Heart right ventricle (tissue), 16 donors: ENCODE measurements at regions not wholly inside any gene's neighbourhood (a gene's known extent, or its start where the extent isn't known, plus 50 kb on each side); places are given as distances from the start of the nearest gene placed in this dataset.

Experiments used
- ATAC-seq, 8 donors: fragments of 200-7000 bp; cut with Tn5 transposase; one replicate each; pipeline ENCODE4 v1.9.1; 2020; ENCODE audit warnings: mild to moderate bottlenecking in 8 of 8, moderate library complexity in 8 of 8, moderate number of reproducible peaks in 1 of 8
- DNase-seq, 2 donors: peaks; one replicate each; pipeline ENCODE4 v3.0.0-alpha.2; 2020
- H3K27ac ChIP-seq, 10 donors: fragments of 200-600 bp; sonication (generic) in 2 of 10; one replicate each; pipeline versions ENCODE4 v1.5.0 to v1.8.0; 2020 to 2022; ENCODE audit warnings: mild to moderate bottlenecking in 3 of 10
- H3K27me3 ChIP-seq, 7 donors: fragments of 200-600 bp; one replicate each; pipeline ENCODE4 v1.8.0; 2021 to 2022; ENCODE audit warnings: mild to moderate bottlenecking in 2 of 7
- H3K36me3 ChIP-seq, 9 donors: fragments of 200-600 bp; sonication (generic) in 1 of 9; one replicate each; pipeline versions ENCODE4 v1.5.0 to v1.8.0; 2020 to 2022; ENCODE audit warnings: mild to moderate bottlenecking in 2 of 9
- H3K4me1 ChIP-seq, 9 donors: fragments of 200-600 bp; sonication (generic) in 1 of 9; one replicate each; pipeline versions ENCODE4 v1.5.0 to v1.8.0; 2020 to 2022; ENCODE audit warnings: mild to moderate bottlenecking in 4 of 9
- H3K4me3 ChIP-seq, 10 donors: fragments of 200-600 bp; sonication (generic) in 2 of 10; one replicate each; pipeline versions ENCODE4 v1.5.0 to v1.8.0; 2020 to 2022; ENCODE audit warnings: mild to moderate bottlenecking in 7 of 10, moderate library complexity in 2 of 10
- H3K9me3 ChIP-seq, 11 donors: fragments of 200-600 bp in 10 of 11; sonication (generic) in 2 of 11; one replicate each; pipeline versions ENCODE4 v1.5.0 to v1.8.0; 2013 to 2022; ENCODE audit warnings: mild to moderate bottlenecking in 2 of 11, control low read depth in 1 of 11, moderate library complexity in 1 of 11
- WGBS, 2 donors: extraction: QIAGEN DNeasy Blood & Tissue Kit; methylation state at CpG; one replicate each; pipeline ENCODE4 v1.1.7; 2013; ENCODE audit warnings: inconsistent platforms in 1 of 2; 5-methylcytosine and 5-hydroxymethylcytosine counted together
- intact Hi-C, 10 donors: fragments of 100-400 bp; cut with DNase I; formaldehyde crosslinking; loops; one replicate each; pipeline versions ENCODE4 v1.11.1 to v1.14.2; 2022
- TF ChIP-seq, protein P1 (sequence below), 9 donors: fragments of 200-600 bp; sonication (generic) in 2 of 9; IDR thresholded peaks; one replicate each; pipeline versions ENCODE4 v1.5.0 to v1.8.0; 2021 to 2022; ENCODE audit warnings: antibody characterized with exemption in 9 of 9, mild to moderate bottlenecking in 5 of 9, moderate library complexity in 1 of 9
- donor health status: Arrhythmogenic right ventricular cardiomyopathy.
- donor health status: ischemic (EF 13 %, LVEDD 7.1; RV severe dilation, severe dysfunction).
- donor health status: healthy with polysubstance abuse.
- donor health status: DM: no; HTN: yes; CAD: no.
- donor health status: DM: no; HTN: no; CAD: no.
- donor health status: ischemic (EF 25% LVEDD 6.9; RV normal size, moderate dysfunction).
- donor health status: ischemic (EF 25% LVEDD 5.7; RV mildly dilated, moderate dysfunction).
- donor health status: healthy.
- donor health status: DM: yes; HTN: yes; CAD: no.
- donor health status: Ischemic cardiomyopathy.
- donor health status: ischemic (EF 35%, LVEDD 5.7; RV mildly dilated, moderate dysfunction).
- donor health status: nonischemic (EF 11% LVEDD 7.7; RV severe dilation, severe dysfunction).
- donor health status: DM: yes; HTN: yes; CAD: no.
- donor health status: PGD.
- donor health status: ischemic (EF 29% LVEDD 5.4; RV normal size, mild dysfunction).
- donor health status: nonischemic (EF 23%, LVEDD 6.1; RV moderate dilation, normal function).

- DNase-seq (no peak), ATAC-seq (no peak)
- Histone ChIP-seq H3K27ac (peak overlapping the region in 5 of 10 donors; percentile 12 to 80 (median 49)), H3K27me3 (peaks cover 0 to 6% (median 0%) of the 10 kb centered on the region in 7 donors), H3K36me3 (no peaks in the 10 kb centered on the region), H3K4me1 (peaks cover 0 to 35% (median 9%) of the 10 kb centered on the region in 9 donors), H3K9me3 (no peaks in the 10 kb centered on the region), H3K4me3 (no peak overlapping the region)
- TF ChIP-seq, protein P1, sequence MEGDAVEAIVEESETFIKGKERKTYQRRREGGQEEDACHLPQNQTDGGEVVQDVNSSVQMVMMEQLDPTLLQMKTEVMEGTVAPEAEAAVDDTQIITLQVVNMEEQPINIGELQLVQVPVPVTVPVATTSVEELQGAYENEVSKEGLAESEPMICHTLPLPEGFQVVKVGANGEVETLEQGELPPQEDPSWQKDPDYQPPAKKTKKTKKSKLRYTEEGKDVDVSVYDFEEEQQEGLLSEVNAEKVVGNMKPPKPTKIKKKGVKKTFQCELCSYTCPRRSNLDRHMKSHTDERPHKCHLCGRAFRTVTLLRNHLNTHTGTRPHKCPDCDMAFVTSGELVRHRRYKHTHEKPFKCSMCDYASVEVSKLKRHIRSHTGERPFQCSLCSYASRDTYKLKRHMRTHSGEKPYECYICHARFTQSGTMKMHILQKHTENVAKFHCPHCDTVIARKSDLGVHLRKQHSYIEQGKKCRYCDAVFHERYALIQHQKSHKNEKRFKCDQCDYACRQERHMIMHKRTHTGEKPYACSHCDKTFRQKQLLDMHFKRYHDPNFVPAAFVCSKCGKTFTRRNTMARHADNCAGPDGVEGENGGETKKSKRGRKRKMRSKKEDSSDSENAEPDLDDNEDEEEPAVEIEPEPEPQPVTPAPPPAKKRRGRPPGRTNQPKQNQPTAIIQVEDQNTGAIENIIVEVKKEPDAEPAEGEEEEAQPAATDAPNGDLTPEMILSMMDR (IDR thresholded peaks at IDR 0.05): no peak
- 92 to 96% methylated on average over 3 of the region's 3 CpGs for WGBS, 2 donors
- intact Hi-C loops: no loop called here
Measured at GRCh38 chr10:8380833-8381496, 326.5 kb downstream of the GATA3 start.

- Histone ChIP-seq H3K9me3 (no peaks in the 10 kb centered on the region), H3K4me1 (no peaks in the 10 kb centered on the region), H3K36me3 (no peaks in the 10 kb centered on the region), H3K4me3 (no peak overlapping the region), H3K27me3 (peaks cover 0 to 6% (median 0%) of the 10 kb centered on the region in 7 donors), H3K27ac (no peak overlapping the region)
- intact Hi-C loops: no loop called here
- DNase-seq: no peak
- 93 to 96% methylated on average over 8 of the region's 8 CpGs for WGBS, 2 donors
- TF ChIP-seq, protein P1 (IDR thresholded peaks at IDR 0.05): no peak
- ATAC-seq: no peak
Measured at GRCh38 chr10:8386781-8387180, 332.3 kb downstream of the GATA3 start.

DNA sequence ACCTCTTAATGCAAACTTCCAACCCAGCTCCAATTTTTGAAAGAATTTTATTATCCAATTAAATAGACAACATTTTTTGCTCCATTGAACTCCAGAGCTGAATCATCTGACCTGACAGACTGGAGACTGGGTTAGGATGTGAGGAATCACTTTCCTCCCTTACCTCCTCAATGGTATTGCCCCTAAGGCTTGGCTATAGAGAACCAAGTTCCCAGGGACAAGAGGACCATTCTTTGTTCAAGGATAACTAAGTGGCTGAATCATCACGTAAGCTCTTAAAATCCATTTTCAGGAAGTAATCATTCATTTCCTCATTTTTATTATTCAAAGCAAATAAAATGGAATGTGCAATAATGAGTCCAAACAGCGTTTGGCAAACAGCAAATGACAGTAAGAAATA, 335.1 kb downstream of the GATA3 start:
- Histone ChIP-seq H3K27ac (no peak overlapping the region), H3K9me3 (no peaks in the 10 kb centered on the region), H3K4me1 (no peaks in the 10 kb centered on the region), H3K27me3 (no peaks in the 10 kb centered on the region), H3K36me3 (no peaks in the 10 kb centered on the region), H3K4me3 (no peak overlapping the region)
- ATAC-seq: no peak
- no peak for DNase-seq
- TF ChIP-seq, protein P1 (IDR thresholded peaks at IDR 0.05): no peak
- intact Hi-C loops: no loop called here
- 66 to 69% methylated on average over 2 of the region's 2 CpGs for WGBS, 2 donors

GRCh38 chr10:8392216-8392615, 337.7 kb downstream of the GATA3 start:
- TF ChIP-seq, protein P1 (IDR thresholded peaks at IDR 0.05): no peak
- Histone ChIP-seq H3K27ac (no peak overlapping the region), H3K4me3 (no peak overlapping the region), H3K4me1 (no peaks in the 10 kb centered on the region), H3K36me3 (no peaks in the 10 kb centered on the region), H3K9me3 (no peaks in the 10 kb centered on the region), H3K27me3 (no peaks in the 10 kb centered on the region)
- intact Hi-C loops: no loop called here
- WGBS, 2 donors: 75 to 83% methylated on average over 2 of the region's 2 CpGs
- no peak for DNase-seq
- ATAC-seq: no peak
